ENCODE measurements at regions not wholly inside any gene's neighbourhood (a gene's known extent, or its start where the extent isn't known, plus 50 kb on each side); places are given as distances from the start of the nearest gene placed in this dataset.

DNA sequence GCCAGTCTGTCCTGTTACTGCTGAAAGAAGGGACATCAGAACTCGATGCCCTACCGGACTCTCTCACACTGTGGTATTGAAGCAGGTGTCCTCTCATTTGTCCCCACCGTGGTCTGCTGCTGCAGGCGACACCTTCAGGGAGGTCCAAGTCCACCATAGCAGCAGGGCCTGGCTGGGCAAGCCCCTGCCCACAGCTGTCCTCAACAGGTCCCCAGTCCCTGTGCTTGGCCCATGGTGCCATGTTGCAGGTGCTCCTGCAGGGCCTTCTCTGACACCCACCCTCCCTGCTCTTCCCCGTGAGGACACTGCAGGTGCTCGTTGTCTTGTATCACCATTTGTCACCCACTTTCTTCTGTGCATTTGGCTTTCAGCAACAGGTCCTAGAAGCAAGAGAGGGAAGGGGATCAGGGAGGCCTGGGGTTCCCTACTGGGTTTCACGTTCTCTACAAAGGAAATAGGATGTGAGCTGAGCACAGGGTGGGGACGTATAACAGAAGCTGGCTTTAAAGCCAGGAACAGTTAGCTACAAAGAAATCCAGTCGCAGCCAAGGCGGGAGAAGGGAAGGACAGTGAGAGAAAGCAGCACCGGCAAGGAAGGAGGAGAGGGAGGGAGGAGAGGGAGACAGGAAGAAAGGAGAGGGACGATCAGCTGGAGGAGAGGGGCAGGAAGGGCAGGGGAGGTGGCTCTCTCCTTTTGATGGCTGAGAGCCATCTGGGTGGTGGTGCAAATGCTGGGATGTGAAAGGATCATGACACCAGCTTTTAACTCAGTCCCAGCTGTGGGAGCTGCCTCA is 117.7 kb upstream of the FRMD4A start:
- peaks cover 6% of the 10 kb centered on the region; the same call in 1 of the 2 replicates for H3K23me2 ChIP-seq (ENCODE audit: low read depth, low read length)
- H2BK12ac ChIP-seq (ENCODE audit: low read depth, low read length): peak overlapping the region; percentile 12; the same call in 1 of the 2 replicates
- ChIA-PET POLR2A (ENCODE audit: partially characterized antibody) (no interaction called here), CTCF (ENCODE audit: partially characterized antibody) (interaction anchor here (0.9 kb wide), 2 partner anchors 8 to 247 kb away, joined by 3 to 6 read pairs; no protein-coding TSS in a partner anchor)
- no peak overlapping the region for H3K56ac ChIP-seq (replicated peaks; ENCODE audit: insufficient read length, low read depth, low read length)
- peak overlapping the region; percentile 29; the same call in 1 of the 2 replicates for H2AFZ ChIP-seq (ENCODE audit: low read length)
- H2AK5ac ChIP-seq (ENCODE audit: low read depth, low read length): no peak overlapping the region
- H3K36me3 ChIP-seq (ENCODE audit: control insufficient read depth in 2 of 4, insufficient read depth in 4 of 4, low read length in 3 of 4): no peaks in the 10 kb centered on the region
- H4K91ac ChIP-seq (replicated peaks; ENCODE audit: insufficient read length, low read length): no peak overlapping the region
- H2BK5ac ChIP-seq (ENCODE audit: low read depth, low read length): no peak overlapping the region
- no peak overlapping the region for H4K8ac ChIP-seq (ENCODE audit: extremely low read depth, insufficient read depth, low read length)
- no peak for FAIRE-seq
- H3K9me3 ChIP-seq (ENCODE audit: insufficient read depth in 2 of 2, low read depth in 1 of 2, low read length in 1 of 2): no peaks in the 10 kb centered on the region
- peak overlapping the region; percentile 62; the same call in 1 of the 2 replicates for H2BK20ac ChIP-seq (ENCODE audit: low read length)
- H2BK15ac ChIP-seq (ENCODE audit: low read length): no peak overlapping the region
- no peaks in the 10 kb centered on the region for H3K27me3 ChIP-seq (replicated peaks in 1 of 4; ENCODE audit: control insufficient read depth in 3 of 4, extremely low read depth in 1 of 4, insufficient read depth in 3 of 4, low read length in 3 of 4)
- no peak overlapping the region for H3K27ac ChIP-seq (ENCODE audit: low read depth, low read length)
- no peak overlapping the region for H3K14ac ChIP-seq (ENCODE audit: insufficient read length)
- no peak overlapping the region for H3K9ac ChIP-seq (replicated peaks in 1 of 4; ENCODE audit: extremely low read depth in 1 of 4, low read depth in 3 of 4, low read length in 3 of 4)
- H3K79me2 ChIP-seq (ENCODE audit: control insufficient read depth in 1 of 2, insufficient read depth in 2 of 2, low read length in 2 of 2): peaks cover 0 to 5% of the 10 kb centered on the region in 2 experiments; a peak in 1 of 4 replicates
- H3K79me1 ChIP-seq (ENCODE audit: low read depth, low read length): no peaks in the 10 kb centered on the region
- H3K4me3 ChIP-seq (ENCODE audit: extremely low read depth in 1 of 4, insufficient read depth in 2 of 4, low read depth in 3 of 4, low read length in 4 of 4): no peak overlapping the region
- no peak overlapping the region for H2BK120ac ChIP-seq (replicated peaks; ENCODE audit: low read depth, low read length)
- no peak overlapping the region for H3K18ac ChIP-seq (ENCODE audit: extremely low read depth, low read length)
- H3K4me1 ChIP-seq (replicated peaks in 1 of 4; ENCODE audit: control insufficient read depth in 3 of 4, insufficient read depth in 4 of 4, low read length in 3 of 4): no peaks in the 10 kb centered on the region
- no peak overlapping the region for H4K5ac ChIP-seq (ENCODE audit: insufficient read length, low read depth, low read length)
- no peak overlapping the region for H3K23ac ChIP-seq (ENCODE audit: insufficient read length)
- peaks cover 0 to 1% of the 10 kb centered on the region in 2 experiments for H4K20me1 ChIP-seq (replicated peaks in 1 of 2; ENCODE audit: control insufficient read depth in 1 of 2, insufficient read depth in 2 of 2, low read length in 2 of 2)
- DNase-seq (ENCODE audit: low read depth in 1 of 2, low spot score in 2 of 2): no peak
- H3K4ac ChIP-seq (replicated peaks; ENCODE audit: insufficient read length, low read depth, low read length): no peak overlapping the region
- 87% methylated on average over 10 of the region's 12 CpGs; no CpG with 5 or more reads in 1 of the 2 experiments for WGBS, 2 experiments (ENCODE audit: extremely low coverage in 1 of 2, insufficient coverage in 1 of 2, insufficient read length in 1 of 2, insufficient replicate concordance in 2 of 2, low coverage in 1 of 2, low lambda C conversion rate in 2 of 2, missing lambda C conversion rate in 1 of 2)
- H3K4me2 ChIP-seq (ENCODE audit: insufficient read depth in 1 of 2, low read depth in 2 of 2, low read length in 2 of 2): no peak overlapping the region
- TF ChIP-seq SUZ12 (IDR thresholded peaks at IDR 0.05; ENCODE audit: low read length) (no peak), CHD1 (IDR thresholded peaks at IDR 0.05; ENCODE audit: low read depth, low read length) (no peak), TCF12 (IDR thresholded peaks at IDR 0.05; ENCODE audit: low read depth, low read length) (no peak), KDM5A (IDR thresholded peaks at IDR 0.05; ENCODE audit: low read length) (no peak), TBP (IDR thresholded peaks at IDR 0.05; ENCODE audit: low read depth, low read length) (no peak), CREB1 (IDR thresholded peaks at IDR 0.05) (no peak), GTF2F1 (IDR thresholded peaks at IDR 0.05; ENCODE audit: borderline replicate concordance, low read depth, low read length) (no peak), ATF2 (IDR thresholded peaks at IDR 0.05; ENCODE audit: low read length) (no peak), POLR2AphosphoS5 (IDR thresholded peaks at IDR 0.05; ENCODE audit: low read depth, low read length) (no peak), SAP30 (IDR thresholded peaks at IDR 0.05; ENCODE audit: insufficient read depth, insufficient replicate concordance, low read length) (no peak)
- TF ChIP-seq, protein P1, sequence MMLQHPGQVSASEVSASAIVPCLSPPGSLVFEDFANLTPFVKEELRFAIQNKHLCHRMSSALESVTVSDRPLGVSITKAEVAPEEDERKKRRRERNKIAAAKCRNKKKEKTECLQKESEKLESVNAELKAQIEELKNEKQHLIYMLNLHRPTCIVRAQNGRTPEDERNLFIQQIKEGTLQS (IDR thresholded peaks at IDR 0.05; ENCODE audit: insufficient read depth, low read depth, low read length): no peak

All from H1 (cell line).